ENCODE measurements at regions not wholly inside any gene's neighbourhood (a gene's known extent, or its start where the extent isn't known, plus 50 kb on each side); places are given as distances from the start of the nearest gene placed in this dataset.
"Not testable (repeated sequence)": the region's sequence is repeated elsewhere in the genome, so short reads cannot be mapped to it uniquely, and the experiment has no call there.

- no peak for FAIRE-seq
These were observed 442.6 kb downstream of the PRDM2 start for GRCh38 chr1:14142397-14143100.

GRCh38 chr1:14143777-14144176, 443.8 kb downstream of the PRDM2 start:
- FAIRE-seq, result no peak

- no peak for FAIRE-seq
These were observed 448.5 kb downstream of the PRDM2 start for GRCh38 chr1:14148526-14148925.

- FAIRE-seq, result no peak
These were observed 449.1 kb upstream of the KAZN start for GRCh38 chr1:14149431-14149830.

GRCh38 chr1:14156543-14156942, 441.9 kb upstream of the KAZN start:
- FAIRE-seq, result no peak

GRCh38 chr1:14160781-14161180, 437.7 kb upstream of the KAZN start:
- no peak for FAIRE-seq

- no peak for FAIRE-seq
These were observed 435.2 kb upstream of the KAZN start for GRCh38 chr1:14163246-14163645.

- no peak for FAIRE-seq
These were observed 433.1 kb upstream of the KAZN start for GRCh38 chr1:14165371-14165801.

- FAIRE-seq, result no peak
These were observed 430.6 kb upstream of the KAZN start for GRCh38 chr1:14167884-14168283.

- no peak for FAIRE-seq
These were observed 430.0 kb upstream of the KAZN start for GRCh38 chr1:14168326-14169063.

GRCh38 chr1:14173598-14173997, 424.9 kb upstream of the KAZN start:
- FAIRE-seq, result no peak

- not testable (repeated sequence) for FAIRE-seq
These were observed 420.6 kb upstream of the KAZN start for GRCh38 chr1:14177866-14178265.

- FAIRE-seq, result no peak
These were observed 417.7 kb upstream of the KAZN start for GRCh38 chr1:14180738-14181137.

GRCh38 chr1:14181191-14181795, 417.2 kb upstream of the KAZN start:
- no peak for FAIRE-seq

GRCh38 chr1:14182856-14183255, 415.6 kb upstream of the KAZN start:
- no peak for FAIRE-seq

- no peak for FAIRE-seq
These were observed 415.2 kb upstream of the KAZN start for GRCh38 chr1:14183329-14183728.

- no peak for FAIRE-seq
These were observed 414.0 kb upstream of the KAZN start for GRCh38 chr1:14184454-14184853.

GRCh38 chr1:14189381-14189780, 409.1 kb upstream of the KAZN start:
- FAIRE-seq, result no peak

- FAIRE-seq, result no peak
These were observed 408.0 kb upstream of the KAZN start for GRCh38 chr1:14190508-14190907.

- no peak for FAIRE-seq
These were observed 404.0 kb upstream of the KAZN start for GRCh38 chr1:14194511-14194910.

- FAIRE-seq, result no peak
These were observed 393.4 kb upstream of the KAZN start for GRCh38 chr1:14205066-14205465.

GRCh38 chr1:14215151-14215550, 383.3 kb upstream of the KAZN start:
- no peak for FAIRE-seq

GRCh38 chr1:14217384-14217783, 381.1 kb upstream of the KAZN start:
- no peak for FAIRE-seq

GRCh38 chr1:14220324-14220723, 378.2 kb upstream of the KAZN start:
- no peak for FAIRE-seq
